ENCODE measurements at regions not wholly inside any gene's neighbourhood (a gene's known extent, or its start where the extent isn't known, plus 50 kb on each side); places are given as distances from the start of the nearest gene placed in this dataset.

GRCh38 chr2:8586457-8587051 lies 95.3 kb upstream of the ID2 start:
- Histone ChIP-seq H3K27me3 (replicated peaks; ENCODE audit: control insufficient read depth, insufficient read depth, low read length) (no peaks in the 10 kb centered on the region; the same call in 1 of the 2 replicates), H3K4me3 (replicated peaks; ENCODE audit: low read depth, low read length) (no peak overlapping the region), H3K36me3 (ENCODE audit: control insufficient read depth, insufficient read depth, low read length) (no peaks in the 10 kb centered on the region)
- TF ChIP-seq CTCF (IDR thresholded peaks at IDR 0.05; ENCODE audit: insufficient read depth, low read length, poor library complexity, severe bottlenecking), result no peak
- no peak for DNase-seq (ENCODE audit: extremely low read depth, insufficient read length)

- TF ChIP-seq CTCF (IDR thresholded peaks at IDR 0.05; ENCODE audit: insufficient read depth, low read length, poor library complexity, severe bottlenecking), result no peak
- no peak for DNase-seq (ENCODE audit: extremely low read depth, insufficient read length)
Observed at GRCh38 chr2:8587251-8587791, 94.5 kb upstream of the ID2 start.

GRCh38 chr2:8587920-8588830 lies 93.7 kb upstream of the ID2 start:
- H3K36me3 ChIP-seq (ENCODE audit: control insufficient read depth, insufficient read depth, low read length), result no peaks in the 10 kb centered on the region
- H3K4me3 ChIP-seq (replicated peaks; ENCODE audit: low read depth, low read length), result no peak overlapping the region
- DNase-seq (ENCODE audit: extremely low read depth, insufficient read length), result no peak
- no peaks in the 10 kb centered on the region; the same call in none of the 2 replicates for H3K27me3 ChIP-seq (replicated peaks; ENCODE audit: control insufficient read depth, insufficient read depth, low read length)
- no peak for TF ChIP-seq CTCF (IDR thresholded peaks at IDR 0.05; ENCODE audit: insufficient read depth, low read length, poor library complexity, severe bottlenecking)

More at GRCh38 chr2:8587251-8587791, 94.5 kb upstream of the ID2 start:
- H3K36me3 ChIP-seq (ENCODE audit: control insufficient read depth, insufficient read depth, low read length), result no peaks in the 10 kb centered on the region
- no peak overlapping the region for H3K4me3 ChIP-seq (replicated peaks; ENCODE audit: low read depth, low read length)
- no peaks in the 10 kb centered on the region; the same call in none of the 2 replicates for H3K27me3 ChIP-seq (replicated peaks; ENCODE audit: control insufficient read depth, insufficient read depth, low read length)

GRCh38 chr2:8588831-8589191 lies 93.0 kb upstream of the ID2 start:
- no peak for DNase-seq (ENCODE audit: extremely low read depth, insufficient read length)
- Histone ChIP-seq H3K27me3 (replicated peaks; ENCODE audit: control insufficient read depth, insufficient read depth, low read length) (no peaks in the 10 kb centered on the region; the same call in none of the 2 replicates), H3K36me3 (ENCODE audit: control insufficient read depth, insufficient read depth, low read length) (no peaks in the 10 kb centered on the region), H3K4me3 (replicated peaks; ENCODE audit: low read depth, low read length) (no peak overlapping the region)
- no peak for TF ChIP-seq CTCF (IDR thresholded peaks at IDR 0.05; ENCODE audit: insufficient read depth, low read length, poor library complexity, severe bottlenecking)

- H3K4me3 ChIP-seq (replicated peaks; ENCODE audit: low read depth, low read length), result no peak overlapping the region
- TF ChIP-seq CTCF (IDR thresholded peaks at IDR 0.05; ENCODE audit: insufficient read depth, low read length, poor library complexity, severe bottlenecking), result no peak
- no peaks in the 10 kb centered on the region; the same call in none of the 2 replicates for H3K27me3 ChIP-seq (replicated peaks; ENCODE audit: control insufficient read depth, insufficient read depth, low read length)
- DNase-seq (ENCODE audit: extremely low read depth, insufficient read length), result no peak
- no peaks in the 10 kb centered on the region for H3K36me3 ChIP-seq (ENCODE audit: control insufficient read depth, insufficient read depth, low read length)
Observed at GRCh38 chr2:8589721-8590120, 92.1 kb upstream of the ID2 start.
